ENCODE measurements at regions not wholly inside any gene's neighbourhood (a gene's known extent, or its start where the extent isn't known, plus 50 kb on each side); places are given as distances from the start of the nearest gene placed in this dataset.

DNA sequence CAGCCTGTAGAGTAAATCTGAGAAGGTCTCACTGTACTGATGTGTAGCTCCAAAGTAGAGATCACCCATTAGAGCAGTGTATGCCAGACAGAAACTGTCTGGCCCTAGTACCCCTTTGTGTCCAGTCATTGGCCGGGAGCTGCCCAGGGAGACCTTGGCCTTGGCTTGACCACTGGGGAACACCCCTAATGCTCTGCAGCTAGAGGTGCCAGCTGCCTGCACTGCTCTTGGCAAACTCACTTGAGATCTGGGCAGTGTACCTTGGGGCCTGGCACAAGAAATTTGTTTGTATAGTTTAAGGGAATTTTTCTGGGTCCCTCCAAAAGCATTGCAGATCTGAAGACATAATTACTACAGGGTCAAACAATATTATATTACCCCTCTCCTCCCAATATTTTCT lies 78.7 kb upstream of the MPHOSPH6 start:
- WGBS = 67% methylated on average over 1 of the region's 1 CpG
- no peak overlapping the region for H3K4me3 ChIP-seq
- TF ChIP-seq, protein P1, sequence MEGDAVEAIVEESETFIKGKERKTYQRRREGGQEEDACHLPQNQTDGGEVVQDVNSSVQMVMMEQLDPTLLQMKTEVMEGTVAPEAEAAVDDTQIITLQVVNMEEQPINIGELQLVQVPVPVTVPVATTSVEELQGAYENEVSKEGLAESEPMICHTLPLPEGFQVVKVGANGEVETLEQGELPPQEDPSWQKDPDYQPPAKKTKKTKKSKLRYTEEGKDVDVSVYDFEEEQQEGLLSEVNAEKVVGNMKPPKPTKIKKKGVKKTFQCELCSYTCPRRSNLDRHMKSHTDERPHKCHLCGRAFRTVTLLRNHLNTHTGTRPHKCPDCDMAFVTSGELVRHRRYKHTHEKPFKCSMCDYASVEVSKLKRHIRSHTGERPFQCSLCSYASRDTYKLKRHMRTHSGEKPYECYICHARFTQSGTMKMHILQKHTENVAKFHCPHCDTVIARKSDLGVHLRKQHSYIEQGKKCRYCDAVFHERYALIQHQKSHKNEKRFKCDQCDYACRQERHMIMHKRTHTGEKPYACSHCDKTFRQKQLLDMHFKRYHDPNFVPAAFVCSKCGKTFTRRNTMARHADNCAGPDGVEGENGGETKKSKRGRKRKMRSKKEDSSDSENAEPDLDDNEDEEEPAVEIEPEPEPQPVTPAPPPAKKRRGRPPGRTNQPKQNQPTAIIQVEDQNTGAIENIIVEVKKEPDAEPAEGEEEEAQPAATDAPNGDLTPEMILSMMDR (IDR thresholded peaks at IDR 0.05) = no peak
- TF ChIP-seq POLR2AphosphoS5 (IDR thresholded peaks at IDR 0.05) (no peak), POLR2A (IDR thresholded peaks at IDR 0.05) (no peak)

DNA sequence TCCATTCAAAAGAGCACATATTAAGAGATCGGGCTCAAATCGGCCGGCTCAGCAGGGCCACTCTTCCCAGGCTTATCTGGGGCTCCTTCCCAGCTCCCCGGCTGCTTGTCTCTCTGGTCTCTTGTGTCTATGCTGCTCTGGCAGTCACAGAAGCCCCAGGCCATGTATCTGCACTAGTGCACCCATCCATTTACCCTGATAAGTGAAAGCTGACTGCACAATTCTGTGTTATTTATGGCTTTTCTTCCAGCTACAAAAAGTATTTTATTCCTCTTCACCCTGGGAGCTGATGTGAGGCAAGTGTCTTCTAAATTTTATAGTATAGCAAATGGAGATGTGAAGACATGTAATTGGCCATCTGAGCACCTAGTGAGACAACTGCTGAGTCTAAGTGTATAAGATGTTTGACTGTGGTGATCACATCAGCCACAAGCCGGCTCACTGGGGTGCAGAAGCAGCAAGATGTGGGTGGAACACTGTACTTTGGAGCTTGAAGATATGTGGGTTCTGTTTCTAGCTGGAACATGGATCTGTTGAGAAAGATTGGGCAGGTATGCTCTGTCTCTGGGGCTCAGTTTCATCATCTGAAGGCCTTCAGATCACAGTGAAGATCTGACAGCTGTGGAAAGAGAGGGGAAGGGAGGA lies 78.1 kb upstream of the MPHOSPH6 start:
- Histone ChIP-seq H3K36me3 (no peaks in the 10 kb centered on the region), H3K4me3 (no peak overlapping the region), H3K4me1 (replicated peaks) (no peaks in the 10 kb centered on the region), H3K27me3 (replicated peaks; ENCODE audit: insufficient read depth) (peaks cover 3% of the 10 kb centered on the region), H3K27ac (no peak overlapping the region), H3K9me3 (no peaks in the 10 kb centered on the region)
- DNase-seq (ENCODE audit: low spot score) = no peak
- no peak for TF ChIP-seq POLR2A (IDR thresholded peaks at IDR 0.05)
- TF ChIP-seq, protein P1 (IDR thresholded peaks at IDR 0.05) = no peak
- no peak for TF ChIP-seq POLR2AphosphoS5 (IDR thresholded peaks at IDR 0.05)
- WGBS = 88% methylated on average over 5 of the region's 5 CpGs
- intact Hi-C loops (cut with DNase I) = no loop called here

More for the DNA sequence above, 78.7 kb upstream of the MPHOSPH6 start:
- no peaks in the 10 kb centered on the region for H3K4me1 ChIP-seq (replicated peaks)
- H3K9me3 ChIP-seq = no peaks in the 10 kb centered on the region
- H3K27me3 ChIP-seq (replicated peaks; ENCODE audit: insufficient read depth) = peaks cover 3% of the 10 kb centered on the region
- H3K27ac ChIP-seq = no peak overlapping the region
- no peak for DNase-seq (ENCODE audit: low spot score)
- no peaks in the 10 kb centered on the region for H3K36me3 ChIP-seq
- intact Hi-C loops (cut with DNase I) = no loop called here

DNA sequence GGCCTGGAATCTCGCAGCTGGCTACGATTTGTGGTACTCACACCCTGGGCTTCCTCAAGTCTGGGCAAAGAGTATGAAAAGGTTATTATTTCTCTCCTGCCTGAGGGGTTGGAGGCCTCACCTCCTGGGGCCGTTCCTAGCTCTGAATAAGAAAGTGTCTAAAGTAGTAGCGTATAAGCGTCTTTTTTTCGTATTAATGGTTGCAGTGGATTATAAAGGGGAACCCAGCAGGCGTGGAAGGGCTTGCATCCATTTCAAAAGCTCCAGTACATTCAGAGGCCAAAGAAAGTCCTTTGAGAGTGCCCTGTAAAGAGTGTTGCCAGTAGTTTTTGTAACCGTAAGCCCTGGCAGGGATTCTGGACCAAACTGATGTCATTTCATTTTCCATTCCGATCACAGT lies 72.2 kb upstream of the MPHOSPH6 start:
- no peak overlapping the region for H3K27ac ChIP-seq
- TF ChIP-seq POLR2AphosphoS5 (IDR thresholded peaks at IDR 0.05) (no peak), POLR2A (IDR thresholded peaks at IDR 0.05) (no peak)
- TF ChIP-seq, protein P1 (IDR thresholded peaks at IDR 0.05) = no peak
- no peak overlapping the region for H3K4me3 ChIP-seq
- H3K27me3 ChIP-seq (replicated peaks; ENCODE audit: insufficient read depth) = no peaks in the 10 kb centered on the region
- H3K4me1 ChIP-seq (replicated peaks) = no peaks in the 10 kb centered on the region
- intact Hi-C loops (cut with DNase I) = no loop called here
- DNase-seq (ENCODE audit: low spot score) = no peak
- H3K9me3 ChIP-seq = no peaks in the 10 kb centered on the region
- 55% methylated on average over 9 of the region's 9 CpGs for WGBS
- no peaks in the 10 kb centered on the region for H3K36me3 ChIP-seq

DNA sequence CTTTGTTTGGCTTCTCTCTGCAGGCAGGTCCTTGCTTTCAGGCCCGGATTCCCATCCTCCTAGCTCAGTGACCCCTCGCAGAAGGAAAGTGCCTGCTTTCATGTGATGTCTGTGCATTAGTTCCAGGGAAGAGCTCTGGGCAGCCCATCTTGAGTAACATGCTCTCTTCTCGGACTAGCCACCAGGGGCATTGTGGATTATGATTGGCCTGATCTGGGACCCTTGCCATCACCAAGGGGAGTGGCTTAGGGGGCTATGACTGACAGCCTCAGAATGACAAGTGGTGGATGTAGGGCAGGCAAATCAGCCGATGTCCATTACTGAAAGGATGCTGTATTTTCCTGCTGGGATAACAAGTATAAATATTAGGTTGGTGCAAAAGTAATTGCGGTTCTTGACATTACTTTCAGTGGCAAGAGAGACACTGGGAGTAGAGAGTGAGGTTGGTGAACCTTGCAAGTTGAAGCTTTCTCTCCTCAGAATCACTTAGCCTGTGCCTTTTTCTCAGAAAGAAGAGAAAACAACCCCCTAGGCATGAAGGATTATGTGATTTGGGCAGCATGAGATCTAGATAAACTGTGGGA lies 71.5 kb upstream of the MPHOSPH6 start:
- 88% methylated on average over 5 of the region's 5 CpGs for WGBS
- intact Hi-C loops (cut with DNase I) = no loop called here
- no peak for TF ChIP-seq POLR2AphosphoS5 (IDR thresholded peaks at IDR 0.05)
- TF ChIP-seq POLR2A (IDR thresholded peaks at IDR 0.05) = no peak
- TF ChIP-seq, protein P1 (IDR thresholded peaks at IDR 0.05) = no peak

DNA sequence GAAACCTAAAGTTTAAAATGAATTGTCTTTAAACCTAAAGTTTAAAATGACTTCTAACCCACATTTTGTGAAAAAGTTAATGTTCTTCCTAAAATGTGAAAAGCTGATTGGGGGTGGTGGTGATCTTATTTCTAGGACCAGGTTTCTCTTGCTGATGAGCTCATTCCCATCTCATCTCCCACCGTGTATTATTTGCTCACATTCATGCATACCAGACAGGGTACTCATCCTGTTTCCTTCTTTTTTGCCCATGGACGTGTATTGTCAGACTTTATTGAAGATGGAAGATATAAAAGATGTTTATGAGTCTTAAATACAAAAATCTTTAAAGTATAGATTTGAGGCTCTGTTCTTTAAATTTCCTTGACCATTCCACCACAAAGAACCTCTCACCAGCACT lies 70.1 kb upstream of the MPHOSPH6 start:
- no peaks in the 10 kb centered on the region for H3K4me1 ChIP-seq (replicated peaks)
- TF ChIP-seq POLR2AphosphoS5 (IDR thresholded peaks at IDR 0.05) (no peak), POLR2A (IDR thresholded peaks at IDR 0.05) (no peak)
- TF ChIP-seq, protein P1 (IDR thresholded peaks at IDR 0.05) = no peak
- no peak for DNase-seq (ENCODE audit: low spot score)
- 50% methylated on average over 2 of the region's 2 CpGs for WGBS
- H3K27me3 ChIP-seq (replicated peaks; ENCODE audit: insufficient read depth) = no peaks in the 10 kb centered on the region
- no peaks in the 10 kb centered on the region for H3K36me3 ChIP-seq
- intact Hi-C loops (cut with DNase I) = no loop called here
- no peaks in the 10 kb centered on the region for H3K9me3 ChIP-seq
- H3K4me3 ChIP-seq = no peak overlapping the region
- H3K27ac ChIP-seq = no peak overlapping the region

More for the DNA sequence above, 71.5 kb upstream of the MPHOSPH6 start:
- no peak overlapping the region for H3K4me3 ChIP-seq
- H3K4me1 ChIP-seq (replicated peaks) = no peaks in the 10 kb centered on the region
- no peaks in the 10 kb centered on the region for H3K27me3 ChIP-seq (replicated peaks; ENCODE audit: insufficient read depth)
- H3K27ac ChIP-seq = no peak overlapping the region
- DNase-seq (ENCODE audit: low spot score) = no peak
- no peaks in the 10 kb centered on the region for H3K36me3 ChIP-seq
- no peaks in the 10 kb centered on the region for H3K9me3 ChIP-seq

Data from prostate gland (tissue), 2 donors.